Thyroid gland (tissue), 4 donors: ENCODE measurements at regions not wholly inside any gene's neighbourhood (a gene's known extent, or its start where the extent isn't known, plus 50 kb on each side); places are given as distances from the start of the nearest gene placed in this dataset.

Source experiments
- POLR2A ChIP-seq, 2 donors: fragments of 450-650 bp; IDR thresholded peaks; one replicate each; pipeline ENCODE4 v1.6.1; 2017; ENCODE audit warnings: antibody characterized with exemption in 2 of 2, mild to moderate bottlenecking in 2 of 2, moderate library complexity in 1 of 2
- TF ChIP-seq, protein P1 (sequence below), 6 experiments: fragments of 200-600 bp in 3 of 6; fragments of 450-650 bp in 3 of 6; sonication (generic) in 3 of 6; IDR thresholded peaks; one replicate each; pipeline ENCODE4 v1.5.1; 2016 to 2019; ENCODE audit warnings: antibody characterized with exemption in 6 of 6, mild to moderate bottlenecking in 2 of 6, inconsistent platforms in 1 of 6, moderate library complexity in 1 of 6

DNA sequence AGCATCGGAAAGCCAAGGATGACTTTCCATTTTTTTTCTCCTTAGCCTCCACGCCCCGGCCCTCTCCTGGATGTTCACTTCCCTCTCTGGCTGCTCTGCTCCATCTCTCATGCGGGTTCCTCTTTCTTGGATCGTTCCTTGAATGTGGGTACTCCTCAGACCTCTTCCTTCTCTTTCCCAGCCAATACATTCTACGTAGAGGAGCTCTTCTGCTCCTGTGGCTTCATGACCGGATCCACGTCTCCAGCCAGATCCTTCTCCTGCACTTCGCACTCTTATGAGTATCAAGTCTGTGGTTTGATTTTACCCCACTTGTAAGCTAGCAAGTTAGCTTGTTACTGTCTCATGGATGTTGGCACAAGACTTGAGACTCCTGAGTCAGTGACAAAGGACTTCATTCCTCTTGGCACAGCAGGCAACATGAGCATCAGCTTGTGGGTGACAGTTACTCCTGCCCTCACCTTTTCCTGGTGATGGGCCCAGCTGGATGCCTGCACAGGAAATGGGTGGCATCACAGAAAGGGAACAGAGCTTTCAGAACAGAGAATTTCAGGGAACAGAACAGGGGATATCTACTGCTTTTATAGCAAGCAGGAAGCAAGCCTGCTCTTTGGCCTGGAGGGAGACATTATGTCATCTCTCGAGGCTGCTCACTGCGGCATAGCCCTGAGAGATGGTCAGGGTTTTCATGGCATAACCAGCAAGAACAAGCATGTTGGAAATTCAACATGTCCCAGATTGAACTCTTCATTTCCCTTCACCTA is 100.1 kb upstream of the KIF26B start:
- TF ChIP-seq, protein P1, sequence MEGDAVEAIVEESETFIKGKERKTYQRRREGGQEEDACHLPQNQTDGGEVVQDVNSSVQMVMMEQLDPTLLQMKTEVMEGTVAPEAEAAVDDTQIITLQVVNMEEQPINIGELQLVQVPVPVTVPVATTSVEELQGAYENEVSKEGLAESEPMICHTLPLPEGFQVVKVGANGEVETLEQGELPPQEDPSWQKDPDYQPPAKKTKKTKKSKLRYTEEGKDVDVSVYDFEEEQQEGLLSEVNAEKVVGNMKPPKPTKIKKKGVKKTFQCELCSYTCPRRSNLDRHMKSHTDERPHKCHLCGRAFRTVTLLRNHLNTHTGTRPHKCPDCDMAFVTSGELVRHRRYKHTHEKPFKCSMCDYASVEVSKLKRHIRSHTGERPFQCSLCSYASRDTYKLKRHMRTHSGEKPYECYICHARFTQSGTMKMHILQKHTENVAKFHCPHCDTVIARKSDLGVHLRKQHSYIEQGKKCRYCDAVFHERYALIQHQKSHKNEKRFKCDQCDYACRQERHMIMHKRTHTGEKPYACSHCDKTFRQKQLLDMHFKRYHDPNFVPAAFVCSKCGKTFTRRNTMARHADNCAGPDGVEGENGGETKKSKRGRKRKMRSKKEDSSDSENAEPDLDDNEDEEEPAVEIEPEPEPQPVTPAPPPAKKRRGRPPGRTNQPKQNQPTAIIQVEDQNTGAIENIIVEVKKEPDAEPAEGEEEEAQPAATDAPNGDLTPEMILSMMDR (IDR thresholded peaks at IDR 0.05), result no peak
- no peak for TF ChIP-seq POLR2A (IDR thresholded peaks at IDR 0.05)
